ENCODE measurements at regions not wholly inside any gene's neighbourhood (a gene's known extent, or its start where the extent isn't known, plus 50 kb on each side); places are given as distances from the start of the nearest gene placed in this dataset.

GRCh38 chr18:47619771-47620448 is 310.5 kb downstream of the SMAD2 start:
- Histone ChIP-seq H3K9me3 (ENCODE audit: control insufficient read depth, insufficient read depth, low read depth, low read length) (no peaks in the 10 kb centered on the region), H3K27ac (ENCODE audit: low read length) (no peak overlapping the region), H3K4me3 (ENCODE audit: low read depth in 2 of 2, low read length in 2 of 2) (no peak overlapping the region), H3K36me3 (ENCODE audit: control insufficient read depth, insufficient read depth, low read length) (no peaks in the 10 kb centered on the region), H3K4me1 (ENCODE audit: control insufficient read depth, insufficient read depth, low read length) (no peaks in the 10 kb centered on the region), H3K27me3 (ENCODE audit: control insufficient read depth, insufficient read depth, low read length) (no peaks in the 10 kb centered on the region)
- TF ChIP-seq, protein P1, sequence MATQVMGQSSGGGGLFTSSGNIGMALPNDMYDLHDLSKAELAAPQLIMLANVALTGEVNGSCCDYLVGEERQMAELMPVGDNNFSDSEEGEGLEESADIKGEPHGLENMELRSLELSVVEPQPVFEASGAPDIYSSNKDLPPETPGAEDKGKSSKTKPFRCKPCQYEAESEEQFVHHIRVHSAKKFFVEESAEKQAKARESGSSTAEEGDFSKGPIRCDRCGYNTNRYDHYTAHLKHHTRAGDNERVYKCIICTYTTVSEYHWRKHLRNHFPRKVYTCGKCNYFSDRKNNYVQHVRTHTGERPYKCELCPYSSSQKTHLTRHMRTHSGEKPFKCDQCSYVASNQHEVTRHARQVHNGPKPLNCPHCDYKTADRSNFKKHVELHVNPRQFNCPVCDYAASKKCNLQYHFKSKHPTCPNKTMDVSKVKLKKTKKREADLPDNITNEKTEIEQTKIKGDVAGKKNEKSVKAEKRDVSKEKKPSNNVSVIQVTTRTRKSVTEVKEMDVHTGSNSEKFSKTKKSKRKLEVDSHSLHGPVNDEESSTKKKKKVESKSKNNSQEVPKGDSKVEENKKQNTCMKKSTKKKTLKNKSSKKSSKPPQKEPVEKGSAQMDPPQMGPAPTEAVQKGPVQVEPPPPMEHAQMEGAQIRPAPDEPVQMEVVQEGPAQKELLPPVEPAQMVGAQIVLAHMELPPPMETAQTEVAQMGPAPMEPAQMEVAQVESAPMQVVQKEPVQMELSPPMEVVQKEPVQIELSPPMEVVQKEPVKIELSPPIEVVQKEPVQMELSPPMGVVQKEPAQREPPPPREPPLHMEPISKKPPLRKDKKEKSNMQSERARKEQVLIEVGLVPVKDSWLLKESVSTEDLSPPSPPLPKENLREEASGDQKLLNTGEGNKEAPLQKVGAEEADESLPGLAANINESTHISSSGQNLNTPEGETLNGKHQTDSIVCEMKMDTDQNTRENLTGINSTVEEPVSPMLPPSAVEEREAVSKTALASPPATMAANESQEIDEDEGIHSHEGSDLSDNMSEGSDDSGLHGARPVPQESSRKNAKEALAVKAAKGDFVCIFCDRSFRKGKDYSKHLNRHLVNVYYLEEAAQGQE (IDR thresholded peaks at IDR 0.05; ENCODE audit: insufficient read depth in 1 of 2, low read depth in 2 of 2, low read length in 1 of 2), result no peak
- no peak for TF ChIP-seq POLR2AphosphoS5 (IDR thresholded peaks at IDR 0.05; ENCODE audit: low read depth, low read length)
- TF ChIP-seq TCF7L2 (IDR thresholded peaks at IDR 0.05; ENCODE audit: low read depth, low read length), result no peak
- no peak for TF ChIP-seq SIN3A (IDR thresholded peaks at IDR 0.05; ENCODE audit: borderline replicate concordance, insufficient read depth, low read depth, low read length)
- TF ChIP-seq, protein P2, sequence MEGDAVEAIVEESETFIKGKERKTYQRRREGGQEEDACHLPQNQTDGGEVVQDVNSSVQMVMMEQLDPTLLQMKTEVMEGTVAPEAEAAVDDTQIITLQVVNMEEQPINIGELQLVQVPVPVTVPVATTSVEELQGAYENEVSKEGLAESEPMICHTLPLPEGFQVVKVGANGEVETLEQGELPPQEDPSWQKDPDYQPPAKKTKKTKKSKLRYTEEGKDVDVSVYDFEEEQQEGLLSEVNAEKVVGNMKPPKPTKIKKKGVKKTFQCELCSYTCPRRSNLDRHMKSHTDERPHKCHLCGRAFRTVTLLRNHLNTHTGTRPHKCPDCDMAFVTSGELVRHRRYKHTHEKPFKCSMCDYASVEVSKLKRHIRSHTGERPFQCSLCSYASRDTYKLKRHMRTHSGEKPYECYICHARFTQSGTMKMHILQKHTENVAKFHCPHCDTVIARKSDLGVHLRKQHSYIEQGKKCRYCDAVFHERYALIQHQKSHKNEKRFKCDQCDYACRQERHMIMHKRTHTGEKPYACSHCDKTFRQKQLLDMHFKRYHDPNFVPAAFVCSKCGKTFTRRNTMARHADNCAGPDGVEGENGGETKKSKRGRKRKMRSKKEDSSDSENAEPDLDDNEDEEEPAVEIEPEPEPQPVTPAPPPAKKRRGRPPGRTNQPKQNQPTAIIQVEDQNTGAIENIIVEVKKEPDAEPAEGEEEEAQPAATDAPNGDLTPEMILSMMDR (IDR thresholded peaks at IDR 0.05), result no peak
- DNase-seq (ENCODE audit: low read depth, low spot score) (no peak), ATAC-seq (no peak)
- CTCF ChIA-PET, result no interaction called here
- BruUV-seq (replicated peaks), result no TSS peak
- intact Hi-C loops (cut with micrococcal nuclease; ENCODE audit: unreplicated experiment) (no loop called here), in situ Hi-C loops (cut with HindIII; ENCODE audit: low pct_unique_long_range_greater_than_20kb, low sequenced_read_pairs) (no loop called here)
- POLR2A ChIA-PET, result no interaction called here

DNA sequence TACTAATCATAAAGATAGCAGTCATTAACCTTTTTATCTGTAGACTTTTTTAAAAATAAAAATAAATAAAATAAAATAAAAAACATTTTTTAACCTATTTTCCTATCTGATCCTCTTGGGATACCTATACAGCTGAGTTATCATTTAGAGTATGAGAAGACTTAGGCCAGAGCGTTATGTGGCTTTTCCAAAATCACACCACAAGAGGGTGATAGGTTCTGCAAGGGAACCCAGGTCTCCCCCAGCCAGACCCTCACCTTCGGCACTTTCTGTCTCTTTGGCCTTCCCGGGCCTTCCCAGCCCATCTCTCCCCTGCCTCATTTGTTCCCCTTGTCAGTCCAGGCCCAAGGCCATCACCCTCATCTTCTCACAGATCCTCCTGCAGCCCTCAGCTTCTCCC is 311.7 kb downstream of the SMAD2 start:
- no TSS peak for BruUV-seq (replicated peaks)

More for the DNA sequence above, 311.7 kb downstream of the SMAD2 start:
- no peak for DNase-seq (ENCODE audit: low read depth, low spot score)
- Histone ChIP-seq H3K4me1 (ENCODE audit: control insufficient read depth, insufficient read depth, low read length) (no peaks in the 10 kb centered on the region), H3K4me3 (ENCODE audit: low read depth in 2 of 2, low read length in 2 of 2) (no peak overlapping the region), H3K27me3 (ENCODE audit: control insufficient read depth, insufficient read depth, low read length) (no peaks in the 10 kb centered on the region), H3K9me3 (ENCODE audit: control insufficient read depth, insufficient read depth, low read depth, low read length) (no peaks in the 10 kb centered on the region), H3K36me3 (ENCODE audit: control insufficient read depth, insufficient read depth, low read length) (no peaks in the 10 kb centered on the region), H3K27ac (ENCODE audit: low read length) (no peak overlapping the region)
- intact Hi-C loops (cut with micrococcal nuclease; ENCODE audit: unreplicated experiment) (no loop called here), in situ Hi-C loops (cut with HindIII; ENCODE audit: low pct_unique_long_range_greater_than_20kb, low sequenced_read_pairs) (no loop called here)
- no peak for ATAC-seq
- CTCF ChIA-PET, result no interaction called here
- TF ChIP-seq TCF7L2 (IDR thresholded peaks at IDR 0.05; ENCODE audit: low read depth, low read length) (no peak), POLR2AphosphoS5 (IDR thresholded peaks at IDR 0.05; ENCODE audit: low read depth, low read length) (no peak), SIN3A (IDR thresholded peaks at IDR 0.05; ENCODE audit: borderline replicate concordance, insufficient read depth, low read depth, low read length) (no peak)
- TF ChIP-seq, protein P1 (IDR thresholded peaks at IDR 0.05; ENCODE audit: insufficient read depth in 1 of 2, low read depth in 2 of 2, low read length in 1 of 2), result no peak
- TF ChIP-seq, protein P2 (IDR thresholded peaks at IDR 0.05), result no peak
- POLR2A ChIA-PET, result no interaction called here

Data from Panc1 (cell line).